HG02852 (cell line): ENCODE measurements at regions not wholly inside any gene's neighbourhood (a gene's known extent, or its start where the extent isn't known, plus 50 kb on each side); places are given as distances from the start of the nearest gene placed in this dataset.

Source experiments
- ATAC-seq: cut with Tn5 transposase; IDR thresholded peaks from one replicate; pipeline ENCODE4 v1.9.1; 2021; ENCODE audit warnings: mild to moderate bottlenecking, moderate library complexity; ENCODE audit not compliant: unreplicated experiment

GRCh38 chr15:93185796-93186195 lies 96.8 kb upstream of the RGMA start:
- no peak for ATAC-seq

GRCh38 chr15:93182703-93183205 lies 93.7 kb upstream of the RGMA start:
- ATAC-seq = no peak

DNA sequence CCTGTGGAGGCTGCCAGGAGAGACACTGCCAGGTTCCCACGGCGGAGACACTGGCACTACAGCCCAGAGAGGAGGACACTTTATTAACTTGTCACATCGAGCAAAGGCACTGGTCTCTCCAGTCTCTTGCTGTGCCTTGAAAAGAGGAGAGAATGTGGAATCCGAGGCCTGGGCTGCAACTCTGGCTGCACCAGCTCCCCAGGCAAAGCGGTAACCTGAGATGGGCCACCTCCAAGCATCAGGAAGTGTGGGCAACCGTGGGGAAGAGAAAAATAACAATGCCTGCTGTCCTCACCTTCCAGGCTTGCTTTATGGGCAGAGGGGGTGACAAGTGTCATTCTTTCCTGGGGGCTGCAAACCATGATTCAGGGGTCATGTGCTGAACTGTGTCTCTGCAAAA lies 91.6 kb upstream of the RGMA start:
- ATAC-seq = no peak

- ATAC-seq = no peak
These were observed 91.1 kb upstream of the RGMA start for GRCh38 chr15:93180128-93180527.

DNA sequence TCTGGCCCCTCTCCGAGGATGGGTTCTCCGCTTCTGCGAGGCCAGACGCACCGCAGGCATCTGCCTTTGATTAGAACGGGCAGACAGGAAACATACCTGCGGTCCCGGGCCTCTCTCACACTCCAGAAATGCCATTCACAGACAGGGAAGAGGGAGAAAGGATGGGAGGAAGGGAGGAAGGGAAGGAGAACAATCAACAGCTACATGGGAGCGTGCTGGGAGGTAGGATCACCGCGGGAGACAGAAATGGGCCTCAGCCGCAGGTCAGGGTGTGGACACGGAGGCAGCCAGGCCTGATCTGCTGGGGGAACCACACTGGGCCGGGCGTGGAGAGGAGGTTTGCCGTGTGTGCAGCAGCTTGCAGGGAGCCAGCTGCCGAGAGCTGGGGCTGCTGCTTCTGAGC lies 90.7 kb upstream of the RGMA start:
- ATAC-seq = no peak

GRCh38 chr15:93179072-93179471 lies 90.1 kb upstream of the RGMA start:
- ATAC-seq = no peak

- ATAC-seq = no peak
These were observed 89.4 kb upstream of the RGMA start for GRCh38 chr15:93178371-93178770.

DNA sequence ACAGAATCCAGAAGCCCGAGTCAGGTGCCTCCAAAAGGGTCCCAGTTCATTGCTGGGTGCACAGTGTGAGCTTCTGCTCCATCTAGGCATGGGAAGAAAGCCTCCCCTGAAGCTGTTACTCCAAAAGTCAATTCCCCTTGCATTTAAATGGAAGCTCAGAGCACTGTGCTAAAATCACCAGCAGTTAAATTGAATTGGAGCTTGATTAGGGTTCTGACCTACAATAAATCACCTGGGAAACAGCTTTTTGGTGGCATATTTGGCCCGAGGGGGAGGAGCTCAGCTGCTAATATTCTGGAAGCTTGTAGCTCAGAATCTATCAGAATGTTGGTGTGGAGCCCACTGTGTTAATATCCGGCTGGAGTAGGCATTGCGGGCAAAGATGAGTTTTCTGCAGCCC lies 87.1 kb upstream of the RGMA start:
- ATAC-seq = no peak

- ATAC-seq = no peak
These were observed 85.8 kb upstream of the RGMA start for GRCh38 chr15:93174836-93175235.

DNA sequence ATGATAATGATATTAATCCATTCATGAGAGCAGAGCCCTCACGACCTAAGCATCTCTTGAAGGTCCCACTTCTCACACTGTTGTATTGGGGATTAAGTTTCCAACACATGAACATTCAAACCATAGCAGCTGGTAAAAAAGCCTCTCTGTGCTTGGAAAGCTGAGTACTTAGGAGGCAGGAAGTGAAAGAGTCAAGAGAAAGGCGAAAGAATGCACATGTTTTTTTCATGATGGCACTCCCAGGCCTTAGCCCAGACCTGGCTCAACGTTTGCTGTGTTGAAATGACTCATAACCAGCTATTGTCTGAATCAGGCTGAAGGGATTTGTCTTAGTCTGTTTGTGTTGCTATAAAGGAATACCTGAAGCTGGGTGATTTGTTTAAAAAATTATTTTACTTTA lies 84.4 kb upstream of the RGMA start:
- no peak for ATAC-seq

DNA sequence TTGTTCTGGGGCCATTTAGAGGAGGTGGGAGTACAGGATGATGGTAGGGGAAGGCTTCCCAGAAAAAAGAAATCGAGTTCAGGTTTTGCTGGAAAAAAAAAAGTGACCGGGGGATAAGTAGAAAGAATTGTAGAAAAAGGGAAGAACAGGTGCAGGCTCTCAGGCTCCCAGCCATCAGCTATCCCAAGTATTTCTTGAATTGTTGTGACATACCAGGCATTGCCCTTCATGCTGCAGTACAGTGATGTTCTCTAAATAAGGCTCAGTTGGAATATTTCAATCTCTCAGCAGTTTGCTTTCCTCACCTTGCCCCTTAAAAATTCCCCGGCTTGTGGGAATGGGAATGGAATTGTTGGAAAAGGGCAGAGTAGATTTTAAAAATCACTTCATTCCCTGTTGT lies 82.5 kb upstream of the RGMA start:
- no peak for ATAC-seq

DNA sequence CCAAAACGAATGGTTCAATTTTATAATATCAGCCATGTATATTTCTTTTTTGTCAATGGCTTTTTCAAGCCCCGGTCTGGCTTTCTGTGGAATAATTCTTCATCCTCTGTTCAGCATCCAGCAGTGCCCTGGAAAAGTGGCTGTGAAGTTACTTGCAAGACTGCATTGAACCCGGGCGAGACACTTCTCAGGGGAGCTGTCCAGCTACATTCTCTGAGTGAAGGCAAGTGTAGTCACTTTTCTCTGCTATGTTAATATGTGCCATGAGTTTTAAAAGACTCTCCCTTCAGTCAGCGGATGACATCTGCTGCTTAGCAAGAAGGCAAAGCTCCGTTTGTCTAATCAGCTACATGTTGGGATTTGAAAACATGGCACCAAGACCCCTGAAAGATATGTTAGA lies 81.3 kb upstream of the RGMA start:
- ATAC-seq = no peak

- ATAC-seq = no peak
These were observed 79.9 kb upstream of the RGMA start for GRCh38 chr15:93168910-93169309.

DNA sequence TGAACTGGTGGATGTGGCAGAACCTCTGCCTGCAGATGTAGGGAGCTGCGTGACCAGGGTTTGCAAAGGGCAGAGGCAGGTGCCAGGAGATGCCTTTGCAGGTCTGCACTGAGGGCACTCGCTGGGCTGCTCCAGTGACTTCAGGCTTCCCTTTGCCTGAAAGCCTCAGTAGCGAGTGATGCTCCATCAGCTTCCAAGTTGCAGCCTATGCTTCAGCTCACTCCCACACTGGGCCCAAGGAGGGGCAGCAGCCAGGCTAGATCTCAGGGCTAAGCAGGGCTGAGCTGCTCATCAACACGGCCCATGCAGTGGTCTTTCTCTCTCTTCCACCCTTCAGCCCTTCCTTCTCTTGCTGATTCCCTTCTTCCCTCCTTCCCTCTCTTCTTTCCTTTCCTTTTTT lies 78.3 kb upstream of the RGMA start:
- no peak for ATAC-seq

- ATAC-seq = no peak
These were observed 77.7 kb upstream of the RGMA start for GRCh38 chr15:93166675-93167074.

GRCh38 chr15:93165734-93166470 lies 76.9 kb upstream of the RGMA start:
- no peak for ATAC-seq

DNA sequence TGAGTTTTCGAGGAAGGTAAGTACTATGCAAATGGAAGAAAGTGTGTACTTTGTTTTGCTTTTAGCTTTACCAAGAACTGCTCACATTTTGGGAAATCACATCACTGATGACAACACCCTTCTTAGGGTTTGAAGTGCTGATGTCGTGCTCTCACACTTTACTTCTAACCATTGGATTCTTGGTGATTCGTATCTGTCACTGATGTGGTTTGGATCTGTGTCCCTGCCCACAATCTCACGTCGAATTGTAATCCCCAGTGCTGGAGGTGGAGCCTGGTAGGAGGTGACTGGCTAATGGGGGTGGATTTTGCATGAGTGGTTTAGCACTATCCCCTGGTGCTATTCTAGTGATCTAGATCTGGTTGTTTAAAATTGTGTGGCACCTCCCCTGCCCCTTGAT lies 75.4 kb upstream of the RGMA start:
- ATAC-seq = no peak

DNA sequence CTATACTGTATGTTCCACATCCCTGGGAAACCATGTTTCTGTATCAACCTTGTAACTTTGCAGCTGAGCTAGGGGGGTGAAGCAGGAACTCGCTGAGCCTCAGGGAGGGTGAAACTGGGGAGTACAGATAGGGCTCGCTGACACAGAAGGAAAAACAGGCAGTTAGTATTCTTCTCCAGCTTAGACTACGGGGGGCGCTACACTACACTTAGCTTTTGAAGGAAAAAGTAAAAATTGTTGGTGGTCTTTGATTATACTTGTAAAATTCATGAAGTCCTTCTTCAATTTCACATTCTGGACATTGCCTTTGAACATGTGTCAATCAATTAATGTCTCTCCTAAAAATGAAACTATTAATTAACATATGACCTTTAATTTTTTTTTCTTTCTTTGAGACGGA lies 73.5 kb upstream of the RGMA start:
- ATAC-seq = no peak

- ATAC-seq = no peak
These were observed 70.9 kb upstream of the RGMA start for GRCh38 chr15:93159930-93160329.

- no peak for ATAC-seq
These were observed 69.3 kb upstream of the RGMA start for GRCh38 chr15:93158097-93158900.

GRCh38 chr15:93154666-93155065 lies 65.7 kb upstream of the RGMA start:
- no peak for ATAC-seq

DNA sequence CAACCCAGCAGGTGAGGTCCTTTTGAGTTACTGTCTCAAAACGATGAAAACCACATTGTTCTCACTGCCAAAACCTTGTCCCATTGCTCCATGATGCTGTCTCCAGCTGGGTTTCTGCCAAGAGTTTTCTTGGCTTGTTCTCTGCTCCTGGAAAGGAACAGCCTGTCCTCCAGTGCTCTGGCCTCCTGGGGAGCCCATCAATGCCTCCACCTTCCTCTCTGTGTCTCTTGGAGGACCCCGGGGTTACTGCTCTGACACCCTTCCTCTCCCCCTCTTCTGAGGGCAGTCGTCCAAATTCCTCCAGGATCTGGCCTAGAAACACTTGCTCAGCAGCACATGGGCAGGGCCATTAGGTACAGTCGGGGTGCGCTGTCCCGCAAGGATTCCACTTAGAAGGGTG lies 63.9 kb upstream of the RGMA start:
- no peak for ATAC-seq
